ENCODE measurements at regions not wholly inside any gene's neighbourhood (a gene's known extent, or its start where the extent isn't known, plus 50 kb on each side); places are given as distances from the start of the nearest gene placed in this dataset.

GRCh38 chr12:59093073-59093772 is 172.9 kb upstream of the LRIG3 start:
- Histone ChIP-seq H3K27ac (no peak overlapping the region), H3K4me3 (ENCODE audit: low read depth in 1 of 2, low read length in 1 of 2) (no peak overlapping the region), H3K9me3 (no peaks in the 10 kb centered on the region), H3K27me3 (no peaks in the 10 kb centered on the region), H3K36me3 (no peaks in the 10 kb centered on the region), H3K4me1 (ENCODE audit: control insufficient read depth in 1 of 2, insufficient read depth in 1 of 2, low read depth in 1 of 2, low read length in 1 of 2) (no peaks in the 10 kb centered on the region)
- no peak for TF ChIP-seq CTCF (IDR thresholded peaks at IDR 0.05)

- H3K4me1 ChIP-seq (ENCODE audit: control insufficient read depth in 1 of 2, insufficient read depth in 1 of 2, low read depth in 1 of 2, low read length in 1 of 2), result no peaks in the 10 kb centered on the region
- no peak overlapping the region for H3K4me3 ChIP-seq (ENCODE audit: low read depth in 1 of 2, low read length in 1 of 2)
- H3K27me3 ChIP-seq, result no peaks in the 10 kb centered on the region
- H3K36me3 ChIP-seq, result no peaks in the 10 kb centered on the region
- TF ChIP-seq CTCF (IDR thresholded peaks at IDR 0.05), result no peak
- H3K9me3 ChIP-seq, result no peaks in the 10 kb centered on the region
- no peak overlapping the region for H3K27ac ChIP-seq
Measured at GRCh38 chr12:59088673-59089072, 168.4 kb upstream of the LRIG3 start.

GRCh38 chr12:59087691-59088090 is 167.4 kb upstream of the LRIG3 start:
- Histone ChIP-seq H3K36me3 (no peaks in the 10 kb centered on the region), H3K4me3 (ENCODE audit: low read depth in 1 of 2, low read length in 1 of 2) (no peak overlapping the region), H3K9me3 (no peaks in the 10 kb centered on the region), H3K27me3 (no peaks in the 10 kb centered on the region), H3K4me1 (ENCODE audit: control insufficient read depth in 1 of 2, insufficient read depth in 1 of 2, low read depth in 1 of 2, low read length in 1 of 2) (no peaks in the 10 kb centered on the region), H3K27ac (no peak overlapping the region)
- no peak for TF ChIP-seq CTCF (IDR thresholded peaks at IDR 0.05)

GRCh38 chr12:59087077-59087673 is 166.9 kb upstream of the LRIG3 start:
- H3K36me3 ChIP-seq, result no peaks in the 10 kb centered on the region
- H3K9me3 ChIP-seq, result no peaks in the 10 kb centered on the region
- no peak overlapping the region for H3K27ac ChIP-seq
- TF ChIP-seq CTCF (IDR thresholded peaks at IDR 0.05), result no peak
- H3K27me3 ChIP-seq, result no peaks in the 10 kb centered on the region
- no peaks in the 10 kb centered on the region for H3K4me1 ChIP-seq (ENCODE audit: control insufficient read depth in 1 of 2, insufficient read depth in 1 of 2, low read depth in 1 of 2, low read length in 1 of 2)
- H3K4me3 ChIP-seq (ENCODE audit: low read depth in 1 of 2, low read length in 1 of 2), result no peak overlapping the region

GRCh38 chr12:59086126-59086525 is 165.8 kb upstream of the LRIG3 start:
- no peaks in the 10 kb centered on the region for H3K36me3 ChIP-seq
- H3K9me3 ChIP-seq, result no peaks in the 10 kb centered on the region
- H3K4me1 ChIP-seq (ENCODE audit: control insufficient read depth in 1 of 2, insufficient read depth in 1 of 2, low read depth in 1 of 2, low read length in 1 of 2), result no peaks in the 10 kb centered on the region
- no peaks in the 10 kb centered on the region for H3K27me3 ChIP-seq
- H3K4me3 ChIP-seq (ENCODE audit: low read depth in 1 of 2, low read length in 1 of 2), result no peak overlapping the region
- no peak overlapping the region for H3K27ac ChIP-seq
- TF ChIP-seq CTCF (IDR thresholded peaks at IDR 0.05), result no peak
